GM21529 (cell line): ENCODE measurements at regions not wholly inside any gene's neighbourhood (a gene's known extent, or its start where the extent isn't known, plus 50 kb on each side); places are given as distances from the start of the nearest gene placed in this dataset.
"Not testable (repeated sequence)": the region's sequence is repeated elsewhere in the genome, so short reads cannot be mapped to it uniquely, and the experiment has no call there.

Source experiments
- ATAC-seq: cut with Tn5 transposase; IDR thresholded peaks from one replicate; pipeline ENCODE4 v1.9.1; 2021; ENCODE audit not compliant: unreplicated experiment

DNA sequence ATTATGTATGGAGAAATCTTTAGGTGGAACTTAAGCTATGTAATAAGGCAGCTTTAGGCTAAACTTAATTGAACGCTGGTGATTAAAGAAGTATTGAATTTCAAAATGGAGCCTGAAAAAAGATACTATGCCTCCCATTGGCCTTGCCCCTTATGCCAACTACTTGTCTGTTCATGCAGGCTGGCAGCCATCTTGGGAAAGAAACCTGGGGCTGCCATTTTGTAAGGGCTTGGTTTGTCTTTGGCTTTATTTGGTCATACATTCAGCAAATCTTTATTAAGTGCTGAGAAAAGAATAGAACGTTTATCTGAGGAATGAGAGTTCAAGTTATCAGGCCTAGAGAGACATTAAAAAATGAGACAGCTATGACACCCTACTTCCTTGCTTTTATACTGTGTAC is 231.3 kb downstream of the KCNE4 start:
- no peak for ATAC-seq

- ATAC-seq = no peak
These were observed 231.8 kb downstream of the KCNE4 start for GRCh38 chr2:223283771-223284170.

GRCh38 chr2:223285370-223286265 is 233.6 kb downstream of the KCNE4 start:
- ATAC-seq = no peak

DNA sequence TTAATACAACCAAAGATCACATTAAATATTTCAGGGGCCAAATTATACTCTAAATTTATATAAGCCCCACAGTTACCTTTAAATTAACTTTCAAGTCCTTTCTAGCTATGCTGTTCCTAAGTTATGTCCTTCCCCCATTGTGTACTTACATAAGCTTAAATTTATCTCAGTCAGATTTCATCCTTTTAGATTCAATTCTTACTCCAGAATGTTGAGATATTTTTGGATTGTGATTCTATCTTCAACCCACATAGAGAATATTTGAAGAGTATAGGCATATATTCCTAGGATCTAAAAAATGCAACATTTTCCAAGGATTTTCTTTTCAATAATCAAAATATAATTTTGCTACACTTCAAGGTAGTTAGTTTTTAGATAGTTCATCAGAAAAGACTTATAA is 242.8 kb downstream of the KCNE4 start:
- ATAC-seq = no peak

DNA sequence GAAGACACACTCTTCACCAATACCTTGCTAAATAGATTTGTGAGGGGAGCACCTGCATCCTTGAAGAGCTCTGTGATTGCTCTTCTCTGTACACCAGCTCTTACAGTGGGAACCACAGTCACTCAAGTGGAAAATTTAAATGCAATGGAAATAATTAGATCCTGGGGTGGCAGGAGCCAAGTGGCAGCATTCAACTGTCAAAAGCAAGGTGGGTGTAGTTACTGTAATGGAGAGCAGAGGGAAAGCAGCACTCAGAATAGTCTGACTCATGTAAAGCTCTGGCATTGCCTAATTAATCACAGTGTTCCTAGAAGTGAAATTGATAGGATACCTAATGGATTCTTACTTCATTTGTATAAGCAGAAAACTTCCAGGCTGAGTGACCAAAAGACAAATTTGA is 245.8 kb downstream of the KCNE4 start:
- ATAC-seq = no peak

GRCh38 chr2:223298329-223298728 is 246.3 kb downstream of the KCNE4 start:
- ATAC-seq = not testable (repeated sequence)

DNA sequence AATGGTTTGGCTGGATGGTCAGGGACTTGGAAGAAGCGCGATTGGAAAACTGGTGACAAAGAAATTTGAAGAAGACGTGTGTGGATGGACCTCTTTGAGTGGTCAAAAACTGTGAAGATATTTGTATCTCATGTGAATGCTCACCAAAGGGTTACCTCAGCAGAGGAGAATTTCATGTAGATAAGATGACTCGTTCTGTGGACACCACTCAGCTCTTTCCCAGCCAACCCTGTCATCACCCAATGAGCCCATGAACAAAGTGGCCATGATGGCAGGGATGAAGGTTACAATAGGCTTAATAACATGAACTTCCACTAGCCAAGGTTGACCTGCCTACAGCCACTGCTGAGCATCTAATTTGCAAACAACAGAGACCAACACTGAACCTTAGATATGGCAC is 248.3 kb downstream of the KCNE4 start:
- ATAC-seq = no peak

GRCh38 chr2:223306371-223306770 is 254.4 kb downstream of the KCNE4 start:
- ATAC-seq = peak; percentile 76

DNA sequence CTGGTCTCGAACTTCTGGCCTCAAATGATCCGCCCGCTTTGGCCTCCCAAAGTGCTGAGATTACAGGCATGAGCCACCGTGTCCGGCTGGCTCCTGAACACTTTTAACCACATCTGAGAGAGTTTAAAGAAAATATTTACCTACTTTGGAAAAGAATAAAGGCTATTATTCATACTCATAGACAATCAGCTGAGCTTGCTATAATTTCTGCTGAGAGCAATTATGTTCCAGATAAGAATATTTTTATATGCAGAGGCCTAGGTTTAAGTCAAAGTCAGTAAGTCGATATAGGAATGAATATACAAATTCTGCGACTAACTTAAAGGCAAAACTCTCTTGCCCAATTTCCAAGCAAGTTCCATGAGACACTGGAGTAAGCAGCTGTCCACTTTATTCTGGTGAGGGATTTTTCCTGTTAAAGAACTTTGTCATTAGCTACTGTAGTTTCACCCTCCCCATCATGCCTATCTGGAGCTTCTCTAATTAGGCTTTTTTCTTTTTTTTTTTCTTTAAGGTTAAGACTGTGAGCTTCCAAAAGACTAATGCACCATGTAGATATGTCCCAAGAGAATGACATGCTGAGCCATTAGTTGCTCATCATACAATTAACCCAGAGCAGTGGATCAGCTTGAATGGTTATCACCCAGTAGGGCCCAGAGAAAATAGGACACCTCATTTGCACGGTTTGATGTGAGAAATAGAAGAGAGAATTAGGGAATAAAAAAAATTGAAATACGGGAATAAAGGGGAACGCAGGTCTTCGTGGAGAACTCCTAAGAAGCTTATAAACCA is 260.1 kb downstream of the KCNE4 start:
- no peak for ATAC-seq

- ATAC-seq = no peak
These were observed 261.1 kb downstream of the KCNE4 start for GRCh38 chr2:223313101-223313500.

GRCh38 chr2:223314811-223315210 is 262.8 kb downstream of the KCNE4 start:
- no peak for ATAC-seq

DNA sequence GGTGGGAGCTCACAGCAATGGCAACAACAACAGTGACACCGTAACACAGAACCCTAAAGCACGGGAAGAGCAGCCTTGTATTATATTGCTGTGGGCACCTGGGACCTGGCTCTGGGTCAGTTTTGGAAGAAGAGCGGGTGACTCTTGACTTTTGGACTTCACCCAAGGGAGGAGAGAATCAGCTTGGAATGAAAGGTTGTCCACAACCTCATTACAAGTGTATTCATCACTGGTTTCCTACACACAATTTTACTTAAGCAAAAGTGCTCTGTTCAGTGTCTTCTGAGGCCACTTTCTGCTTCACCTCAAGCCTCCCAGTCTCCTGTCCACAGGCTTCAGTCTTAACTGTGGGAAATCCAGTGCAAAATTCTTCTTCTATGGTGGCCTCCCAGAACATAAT is 263.8 kb downstream of the KCNE4 start:
- ATAC-seq = no peak

DNA sequence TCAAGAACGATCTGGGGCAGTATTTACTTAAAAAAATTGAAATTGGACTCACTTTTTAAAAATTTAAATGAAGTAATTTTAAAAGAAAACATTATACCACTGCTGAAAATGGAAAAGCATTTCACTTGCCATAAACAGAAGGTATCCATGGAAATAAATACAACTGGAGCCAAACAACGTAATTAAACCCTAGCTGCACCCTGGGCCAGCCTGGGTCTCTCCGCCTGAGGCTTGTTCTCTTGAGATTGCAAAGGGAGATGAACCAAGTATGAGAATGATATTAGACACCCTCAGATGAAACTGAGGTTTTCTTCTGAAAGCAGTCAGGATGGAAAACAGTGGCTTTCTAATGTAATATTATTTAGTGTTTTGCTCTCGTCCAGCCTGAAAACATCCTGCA is 264.4 kb downstream of the KCNE4 start:
- no peak for ATAC-seq

DNA sequence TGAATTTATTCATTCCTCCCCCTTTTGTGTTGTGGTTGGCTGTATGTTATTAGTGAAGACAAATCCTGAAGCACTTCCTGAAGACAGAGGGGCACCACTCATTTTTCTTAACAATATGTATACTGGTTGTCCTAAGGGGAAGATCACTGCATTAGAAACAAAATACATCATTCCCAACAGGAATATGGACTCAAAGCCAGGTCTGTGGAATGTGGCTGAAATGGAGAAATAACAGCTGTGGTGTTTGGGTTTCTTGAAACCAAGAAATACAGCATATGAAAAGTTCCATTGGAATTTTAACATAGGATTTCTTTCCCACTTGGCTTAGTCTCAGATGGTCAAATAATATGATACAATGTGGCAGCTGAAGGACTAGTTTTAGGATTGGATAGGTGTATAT is 267.6 kb downstream of the KCNE4 start:
- ATAC-seq = no peak

DNA sequence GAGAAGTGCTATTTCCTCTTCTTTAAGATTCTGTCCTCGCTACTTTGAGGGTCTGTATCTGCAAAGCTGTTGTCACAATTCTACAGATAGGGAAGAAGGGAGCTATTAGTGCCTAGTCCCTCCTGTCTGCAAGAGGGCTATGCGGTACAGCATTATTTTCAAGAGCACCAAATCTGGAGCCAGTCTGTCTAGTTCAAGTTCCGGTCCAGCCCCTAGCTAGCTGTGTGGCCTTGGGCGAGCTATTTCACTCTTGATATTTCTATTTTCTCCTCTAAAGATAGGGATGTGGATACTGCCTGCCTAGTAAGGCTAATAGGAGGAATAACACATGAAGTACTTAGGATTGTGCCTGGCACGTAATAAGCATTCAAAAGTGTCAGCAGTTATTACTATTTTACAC is 272.4 kb downstream of the KCNE4 start:
- ATAC-seq = no peak

- no peak for ATAC-seq
These were observed 273.6 kb downstream of the SCG2 start for GRCh38 chr2:223328578-223328977.

- not testable (repeated sequence) for ATAC-seq
These were observed 271.4 kb downstream of the SCG2 start for GRCh38 chr2:223330747-223331146.

DNA sequence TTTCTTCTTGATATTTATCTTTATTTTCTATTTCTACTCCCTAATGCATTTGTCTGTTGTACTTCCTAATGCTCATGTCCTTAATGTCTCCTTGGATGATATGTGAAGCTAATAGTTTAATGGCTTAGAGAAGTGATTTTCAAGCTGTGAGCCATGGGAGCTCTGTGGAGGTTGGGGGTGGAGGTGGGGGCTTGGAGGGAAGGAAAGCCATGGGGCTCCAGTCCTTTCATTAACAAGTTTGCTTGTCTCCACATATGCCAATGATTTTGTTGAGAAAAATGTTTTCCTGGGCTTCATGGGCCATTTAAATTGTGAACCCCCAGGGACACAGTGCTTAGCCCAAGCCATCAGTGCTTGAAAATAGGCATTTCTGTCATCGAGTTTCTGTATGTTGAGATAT is 264.1 kb downstream of the SCG2 start:
- ATAC-seq = no peak

DNA sequence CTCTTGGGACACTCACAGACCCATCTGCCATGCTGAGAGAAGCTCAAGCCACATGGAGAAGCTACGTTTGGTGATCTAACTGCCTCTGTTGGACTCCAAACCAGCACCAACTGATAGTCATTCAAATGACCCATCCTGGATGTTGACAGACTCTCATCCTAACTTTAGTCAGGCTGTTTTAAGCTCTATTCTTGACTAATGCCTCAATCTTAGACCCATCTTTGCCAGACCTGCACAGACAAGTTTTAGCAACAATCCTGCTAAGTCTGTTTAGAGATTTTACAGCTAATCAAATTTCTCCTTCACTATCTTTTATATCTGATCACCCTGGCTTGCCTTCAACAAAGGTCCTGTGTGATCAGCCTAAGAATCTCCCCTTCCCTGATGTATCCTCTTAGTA is 245.1 kb downstream of the SCG2 start:
- no peak for ATAC-seq

DNA sequence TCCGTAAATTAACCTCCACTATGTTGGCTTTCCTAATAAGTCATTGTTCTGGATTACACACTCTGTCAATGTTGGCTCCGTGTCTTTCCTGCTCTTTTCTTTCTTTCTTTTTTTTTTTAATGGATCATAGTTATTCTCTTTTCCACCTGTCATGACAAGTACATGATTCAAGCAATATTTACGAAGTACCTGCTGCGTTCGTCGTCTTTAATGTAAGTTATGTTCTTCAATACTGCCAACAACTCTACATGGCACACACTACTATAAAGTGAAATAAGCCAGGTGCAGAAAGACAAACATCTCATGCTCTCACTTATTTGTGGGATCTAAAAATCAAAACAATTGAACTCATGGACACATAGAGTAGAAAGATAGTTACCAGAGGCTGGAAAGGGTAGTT is 239.1 kb downstream of the SCG2 start:
- no peak for ATAC-seq

DNA sequence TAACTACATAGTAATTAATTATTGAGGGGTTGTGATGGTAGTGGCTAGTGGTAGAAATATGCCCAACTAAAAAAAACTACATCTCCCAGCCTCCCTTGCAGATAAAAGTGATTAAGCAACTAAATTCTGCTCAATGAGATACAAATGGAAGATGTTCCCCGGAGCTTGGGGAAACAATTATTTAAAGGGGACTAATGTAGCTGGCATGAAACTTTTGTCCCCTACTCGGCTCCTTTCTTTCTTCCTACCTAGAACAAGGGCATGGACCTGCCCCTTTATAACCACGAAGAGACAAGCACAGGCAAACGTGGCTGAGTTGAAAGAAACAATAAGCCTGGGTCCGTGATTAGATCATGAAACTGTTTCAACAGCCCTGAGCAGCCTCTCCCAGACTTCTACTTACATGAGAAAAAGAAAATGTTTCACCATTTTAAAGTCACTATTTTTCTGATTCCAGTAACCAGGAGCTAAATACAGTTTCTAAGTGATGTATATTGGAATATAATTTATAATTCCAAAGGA is 236.9 kb downstream of the SCG2 start:
- no peak for ATAC-seq

DNA sequence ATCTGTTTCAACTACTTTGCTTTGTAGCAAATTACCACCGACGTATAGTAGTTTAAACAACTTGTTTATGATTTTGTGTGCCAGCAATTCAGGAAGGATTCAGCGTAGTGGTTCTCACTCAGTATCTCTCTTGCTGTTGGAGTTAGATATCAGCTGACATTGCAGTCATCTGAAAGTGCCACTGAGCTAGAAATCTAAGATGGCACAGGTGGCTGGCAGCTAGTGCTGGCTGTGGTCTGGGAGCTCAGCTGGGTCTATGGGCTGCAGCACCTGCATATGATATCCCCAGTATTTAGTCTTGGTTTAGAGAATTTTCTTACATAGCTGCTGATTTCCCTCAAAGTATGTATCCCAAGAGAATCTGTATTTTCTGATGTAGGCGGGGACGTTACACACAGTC is 235.6 kb downstream of the SCG2 start:
- no peak for ATAC-seq
